Stimulated activated CD8-positive, alpha-beta memory T cell treated with anti-CD3 and anti-CD28 coated beads, Interleukin-15, amount 100 ng/mL, for 4 hours (primary cell): ENCODE measurements at regions not wholly inside any gene's neighbourhood (a gene's known extent, or its start where the extent isn't known, plus 50 kb on each side); places are given as distances from the start of the nearest gene placed in this dataset.

ENCODE experiments used
- DNase-seq, 2 donors: peaks; one replicate each; pipeline ENCODE4 v3.0.0-alpha.2; 2020; ENCODE audit warnings: low read depth in 2 of 2

GRCh38 chr13:108156749-108157148 is 58.6 kb downstream of the LIG4 start:
- DNase-seq = no peak

GRCh38 chr13:108155185-108156106 is 59.9 kb downstream of the LIG4 start:
- peak in 1 of 2 donors; percentile 17 for DNase-seq

GRCh38 chr13:108154421-108154858 is 60.9 kb downstream of the LIG4 start:
- DNase-seq = no peak

GRCh38 chr13:108146642-108147041 is 68.7 kb downstream of the LIG4 start:
- no peak for DNase-seq

GRCh38 chr13:108142702-108143436 is 72.5 kb downstream of the LIG4 start:
- DNase-seq = no peak

- DNase-seq = no peak
These were observed 78.2 kb downstream of the LIG4 start for GRCh38 chr13:108137176-108137575.

GRCh38 chr13:108127406-108127805 is 87.9 kb downstream of the LIG4 start:
- no peak for DNase-seq

- no peak for DNase-seq
These were observed 89.3 kb downstream of the LIG4 start for GRCh38 chr13:108126056-108126455.

GRCh38 chr13:108121406-108121805 is 93.9 kb downstream of the LIG4 start:
- DNase-seq = no peak

GRCh38 chr13:108120856-108121255 is 94.5 kb downstream of the LIG4 start:
- no peak for DNase-seq

- no peak for DNase-seq
These were observed 95.0 kb downstream of the LIG4 start for GRCh38 chr13:108120302-108120701.

- no peak for DNase-seq
These were observed 99.6 kb downstream of the LIG4 start for GRCh38 chr13:108115738-108116137.

GRCh38 chr13:108113407-108113806 is 101.9 kb downstream of the LIG4 start:
- DNase-seq = no peak

- DNase-seq = no peak
These were observed 110.6 kb downstream of the LIG4 start for GRCh38 chr13:108104736-108105135.

GRCh38 chr13:108102771-108103170 is 112.6 kb downstream of the LIG4 start:
- DNase-seq = no peak

GRCh38 chr13:108096301-108096915 is 118.9 kb downstream of the LIG4 start:
- no peak for DNase-seq

- no peak for DNase-seq
These were observed 120.3 kb downstream of the LIG4 start for GRCh38 chr13:108095036-108095435.

- DNase-seq = no peak
These were observed 121.7 kb downstream of the LIG4 start for GRCh38 chr13:108093616-108094015.

- DNase-seq = no peak
These were observed 127.5 kb downstream of the LIG4 start for GRCh38 chr13:108087810-108088209.

GRCh38 chr13:108086678-108087077 is 128.7 kb downstream of the LIG4 start:
- no peak for DNase-seq

- no peak for DNase-seq
These were observed 130.5 kb downstream of the LIG4 start for GRCh38 chr13:108084840-108085239.

GRCh38 chr13:108083056-108083455 is 132.3 kb downstream of the LIG4 start:
- no peak for DNase-seq
